ENCODE measurements at regions not wholly inside any gene's neighbourhood (a gene's known extent, or its start where the extent isn't known, plus 50 kb on each side); places are given as distances from the start of the nearest gene placed in this dataset.

DNA sequence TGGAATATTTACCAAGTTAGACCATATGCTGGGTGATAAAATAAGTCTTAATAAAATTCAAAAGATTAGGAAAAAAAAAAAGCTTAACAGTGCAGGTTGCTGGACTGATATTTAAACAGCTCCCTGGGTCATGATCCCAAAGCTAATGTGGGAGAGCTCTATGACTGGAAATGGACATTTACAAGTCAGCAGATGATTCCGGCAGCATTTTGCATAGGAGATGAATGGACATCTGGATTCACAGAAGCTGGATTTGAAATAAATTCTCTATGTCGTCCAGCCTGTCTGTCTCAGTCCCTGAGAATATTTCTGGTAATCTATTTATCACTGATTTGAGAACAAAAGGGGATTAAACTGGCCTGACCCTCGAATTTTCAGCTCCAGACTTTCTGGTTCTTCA, 52.3 kb upstream of the KLHL25 start:
- no peak for DNase-seq

- no peak for DNase-seq
Measured at GRCh38 chr15:85849946-85850345, 55.2 kb upstream of the KLHL25 start.

GRCh38 chr15:85852969-85853368, 58.2 kb upstream of the KLHL25 start:
- no peak for DNase-seq

DNA sequence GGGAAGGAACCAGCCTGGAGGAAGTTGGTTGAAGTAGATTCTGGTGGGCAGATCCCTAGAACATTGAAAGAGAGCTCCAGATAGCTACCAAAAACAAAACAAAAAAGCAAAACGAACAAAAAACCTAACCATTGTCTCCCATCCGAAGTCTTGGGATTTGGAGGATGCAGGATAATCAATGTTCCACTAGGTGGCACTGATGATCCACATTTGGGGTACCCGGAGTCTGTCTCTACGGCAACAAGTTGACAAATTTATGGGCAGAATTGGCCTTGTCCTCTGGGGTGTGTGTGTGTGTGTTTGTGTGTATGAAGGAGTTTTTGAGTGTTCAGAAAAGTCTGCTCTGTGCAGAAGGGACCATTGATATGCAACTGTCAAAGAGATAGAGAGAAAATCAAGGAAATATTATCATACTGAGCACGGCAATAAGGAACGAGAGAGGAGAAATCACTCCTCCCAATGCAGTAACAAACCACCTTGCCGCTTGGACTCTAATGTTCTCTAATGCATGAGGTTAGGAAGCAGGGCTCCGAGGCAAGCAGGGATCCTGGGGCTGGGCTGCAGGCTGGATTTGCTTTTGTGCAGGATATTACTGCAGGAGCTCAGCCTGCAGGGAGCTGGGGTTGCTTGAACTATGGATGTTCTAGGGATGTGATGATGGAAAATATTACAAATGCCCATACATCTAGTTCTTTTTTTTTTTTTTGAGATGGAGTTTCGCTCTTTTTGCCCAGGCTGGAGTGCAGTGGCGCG, 59.8 kb upstream of the KLHL25 start:
- peak; percentile 65 for DNase-seq

DNA sequence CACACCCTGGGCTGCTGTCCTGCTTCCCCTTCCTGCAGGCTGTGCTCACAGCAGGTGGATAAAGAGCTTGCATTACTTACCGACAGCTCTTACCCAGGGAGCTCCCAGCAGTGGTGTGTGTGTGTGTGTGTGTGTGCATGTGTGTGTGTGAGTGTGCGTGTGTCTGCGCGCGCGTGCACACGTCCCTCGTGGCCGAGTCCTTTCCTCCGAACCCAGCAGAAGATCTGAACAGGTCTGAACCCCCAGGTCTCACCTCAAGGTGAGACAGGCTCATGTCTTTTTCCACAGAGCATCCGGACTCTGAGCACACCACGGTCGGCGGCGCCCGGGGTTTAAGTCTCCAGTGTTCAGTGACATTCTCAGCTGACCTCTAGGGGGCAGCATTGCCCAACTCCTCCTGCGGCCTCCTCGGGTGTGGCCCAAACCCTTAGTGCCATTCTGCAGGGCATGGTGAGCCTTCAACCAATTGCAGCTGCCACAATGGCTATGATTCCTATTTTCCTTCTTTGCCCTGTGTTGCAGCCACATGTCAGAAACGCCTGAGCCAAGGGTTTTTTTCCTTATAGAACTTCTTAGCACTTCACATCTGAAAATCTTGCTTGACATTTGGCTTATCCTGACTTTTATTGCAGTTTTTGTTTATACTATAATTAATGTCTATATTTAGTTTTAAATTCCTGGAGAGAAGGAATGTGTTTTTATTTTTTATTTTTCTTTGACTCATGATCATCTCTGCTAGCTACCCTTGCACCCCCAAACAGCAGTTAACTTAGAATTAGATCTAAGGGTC, 64.1 kb upstream of the KLHL25 start:
- peak; percentile 51 for DNase-seq

- DNase-seq, result no peak
Measured at GRCh38 chr15:85859671-85860070, 64.9 kb upstream of the KLHL25 start.

DNA sequence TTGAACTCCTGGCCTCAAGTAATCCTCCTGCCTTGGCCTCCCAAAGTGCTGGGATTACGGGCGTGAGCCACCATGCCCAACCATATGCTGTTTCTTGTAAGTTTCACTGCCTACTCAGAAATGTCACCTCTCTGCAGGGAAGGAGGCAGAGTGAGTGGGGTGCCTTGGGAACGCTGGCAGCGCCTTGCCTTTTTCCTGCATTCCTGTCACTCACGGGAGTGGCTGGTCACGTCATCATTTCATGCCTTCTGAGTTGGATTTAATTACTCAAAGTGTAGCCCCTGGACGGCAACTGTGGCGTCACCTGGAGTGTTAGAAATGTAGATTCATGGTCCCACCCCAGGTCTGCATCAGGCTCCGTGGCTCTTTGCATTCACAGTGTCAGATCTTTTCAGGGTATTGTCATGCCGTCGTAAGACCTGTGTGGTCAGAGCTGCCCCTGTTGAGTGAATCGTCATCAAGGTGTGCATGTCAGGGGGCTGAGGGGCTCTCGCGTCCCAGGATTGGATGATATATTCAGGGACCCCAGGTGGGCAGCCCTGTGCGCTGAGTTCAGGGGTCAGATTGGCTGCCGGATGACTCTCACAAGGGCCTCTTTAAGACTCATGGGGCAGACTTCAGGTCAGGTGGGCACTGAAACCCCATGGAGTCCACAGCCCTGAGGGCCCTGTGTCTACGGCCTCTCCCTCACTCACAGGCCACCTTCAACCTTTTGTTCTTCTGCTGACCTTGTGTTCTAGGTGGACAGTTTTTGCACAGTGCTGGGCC, 65.9 kb upstream of the KLHL25 start:
- DNase-seq, result no peak

GRCh38 chr15:85865070-85865684, 70.5 kb upstream of the KLHL25 start:
- peak; percentile 61 for DNase-seq

DNA sequence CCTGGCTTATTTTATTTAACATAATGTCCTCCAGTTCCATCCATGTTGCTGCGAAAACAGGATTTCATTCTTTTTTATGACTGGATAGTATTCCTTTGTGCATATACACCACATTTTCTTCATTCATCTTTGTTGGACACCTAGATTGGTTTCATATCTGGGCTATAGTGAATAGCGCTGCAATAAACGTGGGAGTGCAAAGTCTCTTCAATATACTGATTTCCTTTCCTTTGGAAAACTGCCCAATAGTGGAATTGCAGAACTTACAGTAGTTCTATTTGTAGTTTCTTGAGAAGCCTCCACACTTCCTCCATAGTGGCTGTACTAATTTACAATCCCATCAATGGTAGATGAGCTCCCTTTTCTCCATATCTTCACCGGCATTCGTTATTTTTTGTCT, 72.5 kb upstream of the KLHL25 start:
- DNase-seq, result no peak

- no peak for DNase-seq
Measured at GRCh38 chr15:85869124-85869523, 74.4 kb upstream of the KLHL25 start.

- no peak for DNase-seq
Measured at GRCh38 chr15:85870216-85871014, 75.7 kb upstream of the KLHL25 start.

DNA sequence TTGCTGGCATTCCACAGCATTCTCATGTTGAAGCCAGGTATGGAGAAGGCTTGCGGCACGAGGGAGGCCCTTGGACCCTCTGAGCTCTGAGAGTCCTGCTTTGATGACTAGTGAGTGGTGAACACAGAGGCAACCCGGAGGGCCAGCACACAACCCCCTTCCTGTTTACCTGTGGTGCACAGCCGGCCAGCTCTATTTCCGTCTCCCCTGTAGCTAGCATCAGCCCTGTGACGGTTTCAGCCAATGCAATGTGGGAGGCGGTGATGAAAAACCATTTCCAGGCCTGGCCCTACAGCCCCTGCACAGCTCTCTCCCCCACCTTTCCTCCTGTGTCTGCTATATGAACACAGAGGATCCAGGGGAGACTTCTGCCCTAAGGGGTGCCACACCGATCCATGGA, 76.8 kb upstream of the KLHL25 start:
- DNase-seq, result no peak

DNA sequence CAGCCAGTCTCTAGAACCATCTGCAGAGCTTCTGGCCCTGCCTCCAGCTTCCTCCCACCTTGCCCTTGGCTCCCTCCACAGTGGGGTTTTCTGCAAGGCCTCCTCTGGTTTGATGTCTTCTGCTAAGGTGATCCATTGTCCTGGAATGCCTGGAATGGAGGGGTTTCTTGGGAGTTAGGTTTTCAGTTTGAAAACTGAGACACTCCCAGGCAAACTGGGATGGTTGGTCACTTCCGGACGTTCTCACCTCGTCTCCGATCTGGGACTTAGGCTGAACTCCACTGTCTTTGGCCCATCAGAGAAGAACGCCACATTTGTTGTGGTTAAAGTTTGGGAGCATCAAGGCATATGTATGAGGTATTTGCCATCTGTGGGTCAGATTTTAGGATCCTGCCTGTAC, 77.4 kb upstream of the KLHL25 start:
- no peak for DNase-seq

- no peak for DNase-seq
Measured at GRCh38 chr15:85874236-85874635, 79.5 kb upstream of the KLHL25 start.

DNA sequence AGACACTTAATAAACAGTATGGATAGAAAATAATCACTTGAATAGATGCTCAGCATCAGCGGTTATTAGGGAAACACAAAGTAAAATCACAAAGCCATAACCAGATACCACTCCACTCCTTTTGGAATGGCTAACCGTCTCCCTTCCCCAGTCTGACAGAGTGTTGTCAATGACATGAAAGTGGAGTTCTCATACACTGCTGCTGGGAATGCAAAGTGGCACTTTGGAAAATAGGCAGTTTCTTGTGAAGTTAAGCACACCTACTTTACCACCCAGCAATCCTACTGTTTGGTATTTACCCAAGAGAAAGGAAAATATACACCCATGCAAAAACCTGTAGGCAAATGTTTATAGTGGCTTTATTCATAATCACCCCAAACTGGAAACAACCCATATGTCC, 81.0 kb upstream of the KLHL25 start:
- no peak for DNase-seq

DNA sequence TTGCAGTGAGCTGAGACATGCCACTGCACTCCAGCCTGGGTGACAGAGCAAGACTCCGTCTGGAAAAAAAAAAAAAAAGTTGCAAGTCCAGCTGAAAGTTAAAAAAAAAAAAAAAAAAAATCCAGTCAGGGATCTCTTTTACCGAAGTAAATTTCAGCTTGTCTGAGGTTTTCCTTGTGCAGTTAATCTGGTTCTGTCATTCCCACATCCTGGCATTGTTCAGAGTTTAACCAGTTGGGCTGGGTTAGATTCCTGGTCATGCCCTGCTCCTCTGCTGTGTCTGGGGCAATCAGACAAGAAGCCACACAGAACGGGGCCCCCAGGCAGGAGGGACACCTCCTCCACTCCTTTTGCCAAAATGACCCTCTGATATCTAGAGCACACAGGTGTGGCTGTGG, 84.1 kb upstream of the KLHL25 start:
- DNase-seq, result no peak

DNA sequence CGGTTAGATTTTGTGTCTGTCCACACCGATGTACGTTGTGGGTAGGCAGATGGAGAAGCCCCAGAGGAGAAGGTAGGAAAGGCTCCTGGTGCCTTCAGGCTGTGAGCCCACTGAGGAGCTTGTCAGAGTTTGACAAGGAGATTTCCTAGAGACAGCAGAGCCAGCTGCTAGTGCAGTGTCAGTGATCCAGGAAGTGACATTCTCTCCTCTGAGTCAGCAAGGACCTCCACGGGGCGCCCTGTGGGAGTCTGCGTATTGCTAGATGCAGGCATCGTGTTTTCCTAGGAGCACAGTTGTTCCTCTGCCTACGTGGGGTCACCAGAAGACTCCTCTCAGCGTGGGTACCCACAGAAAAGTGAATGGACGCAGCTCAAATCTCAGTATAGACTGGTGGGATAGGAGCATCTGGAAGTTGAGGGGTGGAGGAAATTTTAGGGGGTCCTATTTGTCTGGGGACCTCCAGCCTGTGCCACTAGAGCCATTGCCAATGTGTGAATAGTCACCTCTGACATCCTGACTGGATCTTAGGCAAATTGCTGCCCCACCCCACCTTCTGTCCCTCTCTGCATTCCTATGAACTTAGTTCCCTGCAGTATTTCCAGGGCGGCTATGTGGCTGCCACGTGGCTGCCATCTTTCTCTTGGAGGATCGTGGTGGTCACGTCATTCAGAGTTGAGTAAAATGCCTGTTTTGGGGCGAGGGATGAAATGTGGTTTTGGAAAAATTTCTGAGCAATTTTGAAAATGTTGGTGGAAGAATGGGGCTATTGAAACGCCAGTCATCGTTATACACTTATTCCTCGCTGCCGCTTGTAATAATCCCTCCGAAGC, 84.8 kb upstream of the KLHL25 start:
- DNase-seq, result no peak

- no peak for DNase-seq
Measured at GRCh38 chr15:85880501-85881190, 85.9 kb upstream of the KLHL25 start.

GRCh38 chr15:85886309-85886811, 91.6 kb upstream of the KLHL25 start:
- DNase-seq, result peak; percentile 52

Measured in muscle of arm (tissue), 1 donor.